H9 (cell line): ENCODE measurements at regions not wholly inside any gene's neighbourhood (a gene's known extent, or its start where the extent isn't known, plus 50 kb on each side); places are given as distances from the start of the nearest gene placed in this dataset.

Source experiments
- DNase-seq: peaks from one replicate; pipeline ENCODE4 v3.0.0-alpha.2; 2017
- H2AFZ ChIP-seq: one replicate; pipeline ENCODE4 v1.6.1; 2013; ENCODE audit warnings: mild to moderate bottlenecking, low read length, control low read depth, moderate library complexity
- H2AK5ac ChIP-seq: 2 replicates; pipeline ENCODE4 v1.6.1; 2013; ENCODE audit warnings: low read length, control low read depth, mixed read lengths; ENCODE audit not compliant: insufficient read length
- H2BK120ac ChIP-seq: one replicate; pipeline ENCODE4 v1.6.1; 2013; ENCODE audit warnings: low read depth, mild to moderate bottlenecking, low read length, control low read depth, inconsistent platforms; ENCODE audit not compliant: poor library complexity, severe bottlenecking
- H2BK12ac ChIP-seq: 2 replicates; pipeline ENCODE4 v1.6.1; 2013; ENCODE audit warnings: low read length, control low read depth, mixed read lengths, low read depth; ENCODE audit not compliant: insufficient read length
- H2BK15ac ChIP-seq: 2 replicates; pipeline ENCODE4 v1.6.1; 2013; ENCODE audit warnings: low read depth, low read length, control low read depth
- H2BK20ac ChIP-seq: one replicate; pipeline ENCODE4 v1.6.1; 2013; ENCODE audit warnings: low read depth, mild to moderate bottlenecking, low read length, control low read depth, inconsistent platforms; ENCODE audit not compliant: poor library complexity, severe bottlenecking
- H2BK5ac ChIP-seq: 2 replicates; pipeline ENCODE4 v1.6.1; 2013; ENCODE audit warnings: low read length, control low read depth, mixed read lengths; ENCODE audit not compliant: insufficient read length
- H3K14ac ChIP-seq: 2 replicates; pipeline ENCODE4 v1.6.1; 2013; ENCODE audit warnings: low read length, control low read depth; ENCODE audit not compliant: insufficient read depth
- H3K18ac ChIP-seq: 2 replicates; pipeline ENCODE4 v1.6.1; 2013; ENCODE audit warnings: low read depth, mild to moderate bottlenecking, mixed read lengths, low read length, control low read depth; ENCODE audit not compliant: insufficient read length
- H3K23ac ChIP-seq: 2 replicates; pipeline ENCODE4 v1.6.1; 2013; ENCODE audit warnings: low read length, control low read depth, mixed read lengths, low read depth; ENCODE audit not compliant: insufficient read length
- H3K23me2 ChIP-seq: 2 replicates; pipeline ENCODE4 v1.6.1; 2013; ENCODE audit warnings: low read depth, mild to moderate bottlenecking, mixed read lengths, low read length, control low read depth; ENCODE audit not compliant: insufficient read length, poor library complexity, severe bottlenecking
- H3K27ac ChIP-seq: 2 replicates; pipeline ENCODE4 v1.5.1; 2013; ENCODE audit warnings: low read length, control low read depth, mixed read lengths, low read depth; ENCODE audit not compliant: insufficient read length
- H3K27me3 ChIP-seq: 2 replicates; pipeline ENCODE4 v1.6.1; 2013; ENCODE audit warnings: low read length, control low read depth, inconsistent platforms; ENCODE audit not compliant: insufficient read depth
- H3K4ac ChIP-seq: 2 replicates; pipeline ENCODE4 v1.6.1; 2013; ENCODE audit warnings: low read depth, mild to moderate bottlenecking, control low read depth, inconsistent platforms, low read length, moderate library complexity
- H3K4me1 ChIP-seq: 2 replicates; pipeline ENCODE4 v1.6.1; 2013; ENCODE audit warnings: low read length, control low read depth, inconsistent platforms; ENCODE audit not compliant: insufficient read depth
- H3K4me2 ChIP-seq: 2 replicates; pipeline ENCODE4 v1.6.1; 2013; ENCODE audit warnings: low read length, control low read depth, mixed read lengths; ENCODE audit not compliant: insufficient read length, insufficient read depth
- H3K56ac ChIP-seq: 2 replicates; pipeline ENCODE4 v1.6.1; 2013; ENCODE audit warnings: low read depth, mild to moderate bottlenecking, mixed read lengths, low read length, control low read depth; ENCODE audit not compliant: insufficient read length
- H3K79me1 ChIP-seq: 2 replicates; pipeline ENCODE4 v1.6.1; 2013; ENCODE audit warnings: low read depth, mild to moderate bottlenecking, moderate library complexity, low read length, control low read depth, inconsistent platforms; ENCODE audit not compliant: insufficient read depth, poor library complexity, severe bottlenecking
- H3K79me2 ChIP-seq: 2 replicates; pipeline ENCODE4 v1.6.1; 2013; ENCODE audit warnings: low read length, control low read depth, inconsistent platforms; ENCODE audit not compliant: insufficient read depth
- H3K9ac ChIP-seq: 2 replicates; pipeline ENCODE4 v1.6.1; 2013; ENCODE audit warnings: low read length, control low read depth, mixed read lengths; ENCODE audit not compliant: insufficient read length; ENCODE audit errors: extremely low read depth
- H3K9me3 ChIP-seq: one replicate; pipeline ENCODE4 v1.6.1; 2013; ENCODE audit warnings: low read depth, low read length, inconsistent platforms; ENCODE audit not compliant: control insufficient read depth
- H3T11ph ChIP-seq: one replicate; pipeline ENCODE4 v1.6.1; 2013; ENCODE audit warnings: mild to moderate bottlenecking, low read length, control low read depth, inconsistent platforms
- H4K20me1 ChIP-seq: one replicate; pipeline ENCODE4 v1.6.1; 2013; ENCODE audit not compliant: control insufficient read depth, insufficient read length, insufficient read depth
- H4K5ac ChIP-seq: 2 replicates; pipeline ENCODE4 v1.6.1; 2013; ENCODE audit warnings: low read depth, mild to moderate bottlenecking, mixed read lengths, low read length, control low read depth; ENCODE audit not compliant: insufficient read length
- H4K8ac ChIP-seq: replicated peaks from 2 replicates; pipeline ENCODE4 v1.6.1; 2013; ENCODE audit warnings: low read length, control low read depth, mixed read lengths, low read depth; ENCODE audit not compliant: insufficient read length
- H4K91ac ChIP-seq: 2 replicates; pipeline ENCODE4 v1.6.1; 2013; ENCODE audit warnings: low read depth, mild to moderate bottlenecking, moderate library complexity, mixed read lengths, low read length, control low read depth; ENCODE audit not compliant: insufficient read length
- H3K27ac Mint-ChIP-seq, 3 experiments: 2 replicates in 2 of 3; 3 replicates in 1 of 3; pipeline ENCODE4 v1.8.0; 2020 to 2021; ENCODE audit warnings: mixed read lengths in 3 of 3, mild to moderate bottlenecking in 1 of 3, moderate library complexity in 1 of 3
- H3K27me3 Mint-ChIP-seq: 2 replicates; pipeline ENCODE4 v1.8.0; 2021; ENCODE audit warnings: low read depth, mild to moderate bottlenecking, moderate library complexity, mixed read lengths
- H3K36me3 Mint-ChIP-seq, 3 experiments: 2 replicates in 2 of 3; 3 replicates in 1 of 3; pipeline ENCODE4 v1.8.0; 2020 to 2021; ENCODE audit warnings: low read depth in 3 of 3, mixed read lengths in 3 of 3; ENCODE audit not compliant: insufficient read depth in 1 of 3
- H3K4me1 Mint-ChIP-seq, 2 experiments: 2 replicates each; pipeline ENCODE4 v1.8.0; 2020; ENCODE audit warnings: mixed read lengths in 2 of 2
- H3K4me3 Mint-ChIP-seq, 2 experiments: 2 replicates in 1 of 2; 3 replicates in 1 of 2; pipeline ENCODE4 v1.8.0; 2020 to 2021; ENCODE audit warnings: mild to moderate bottlenecking in 2 of 2, mixed read lengths in 2 of 2, moderate library complexity in 1 of 2
- H3K9me3 Mint-ChIP-seq, 2 experiments: 2 replicates in 1 of 2; 3 replicates in 1 of 2; pipeline ENCODE4 v1.8.0; 2020; ENCODE audit warnings: mild to moderate bottlenecking in 2 of 2, mixed read lengths in 2 of 2, moderate library complexity in 1 of 2
- CTCF ChIP-seq: fragments of 200-600 bp; sonication (generic); conservative IDR thresholded peaks from 3 replicates; pipeline ENCODE4 v1.8.0; 2021; ENCODE audit warnings: antibody characterized with exemption, mild to moderate bottlenecking
- WGBS: extraction: QIAGEN DNeasy Blood & Tissue Kit; methylation state at CpG from one replicate; pipeline ENCODE4 v1.1.7; 2013; ENCODE audit warnings: missing lambda C conversion rate, low lambda C conversion rate, mixed read lengths; ENCODE audit not compliant: insufficient read length; ENCODE audit errors: extremely low coverage; 5-methylcytosine and 5-hydroxymethylcytosine counted together

- no peak for TF ChIP-seq CTCF
- no peak overlapping the region for H3K4me2 ChIP-seq
- H3K79me2 ChIP-seq = no peaks in the 10 kb centered on the region
- H3K4ac ChIP-seq = no peak overlapping the region
- H2BK5ac ChIP-seq = no peak overlapping the region
- H3T11ph ChIP-seq = no peak overlapping the region
- H2AFZ ChIP-seq = no peak overlapping the region
- no peak overlapping the region for H4K8ac ChIP-seq
- H4K20me1 ChIP-seq = no peaks in the 10 kb centered on the region
- DNase-seq = no peak
- H4K5ac ChIP-seq = no peak overlapping the region
- H3K27ac Mint-ChIP-seq = 0 out of 7 replicates have a peak overlapping the region, but pooled peaks of 1 of the 3 experiments have one; percentile 46
- H3K4me1 Mint-ChIP-seq = no peaks in the 10 kb centered on the region
- no peaks in the 10 kb centered on the region for H3K79me1 ChIP-seq
- H3K23me2 ChIP-seq = no peaks in the 10 kb centered on the region
- H3K4me3 Mint-ChIP-seq = no peak overlapping the region
- no peak overlapping the region for H3K27ac ChIP-seq
- H3K36me3 Mint-ChIP-seq = no peaks in the 10 kb centered on the region
- no peak overlapping the region for H3K18ac ChIP-seq
- no peak overlapping the region for H2BK20ac ChIP-seq
- WGBS = no CpG with 5 or more reads among the region's 2 CpGs
- no peaks in the 10 kb centered on the region for H3K4me1 ChIP-seq
- peaks cover 2% of the 10 kb centered on the region; the same call in 1 of the 2 replicates for H3K27me3 Mint-ChIP-seq
- H2BK12ac ChIP-seq = no peak overlapping the region
- no peak overlapping the region for H2AK5ac ChIP-seq
- H4K91ac ChIP-seq = no peak overlapping the region
- no peak overlapping the region for H3K14ac ChIP-seq
- no peak overlapping the region for H3K23ac ChIP-seq
- H2BK15ac ChIP-seq = no peak overlapping the region
- H2BK120ac ChIP-seq = no peak overlapping the region
- no peaks in the 10 kb centered on the region for H3K27me3 ChIP-seq
- no peak overlapping the region for H3K9ac ChIP-seq
- peaks cover 3 to 4% of the 10 kb centered on the region in 2 experiments; a peak in 2 of 5 replicates for H3K9me3 Mint-ChIP-seq
- H3K9me3 ChIP-seq = no peaks in the 10 kb centered on the region
- H3K56ac ChIP-seq = no peak overlapping the region
Observed at GRCh38 chr4:71222661-71223060, 116.2 kb upstream of the SLC4A4 start.
